ENCODE measurements at regions not wholly inside any gene's neighbourhood (a gene's known extent, or its start where the extent isn't known, plus 50 kb on each side); places are given as distances from the start of the nearest gene placed in this dataset.

- DNase-seq (ENCODE audit: low read depth in 2 of 2), result no peak
- no peak for TF ChIP-seq CTCF (IDR thresholded peaks at IDR 0.05; ENCODE audit: low read depth, low read length)
- no peak overlapping the region for H3K4me3 ChIP-seq (replicated peaks in 1 of 2; ENCODE audit: low read depth in 2 of 2, low read length in 2 of 2)
Observed at GRCh38 chr2:129437725-129438124, 541.7 kb upstream of the RAB6C start.

GRCh38 chr2:129438501-129439057 is 540.9 kb upstream of the RAB6C start:
- no peak overlapping the region for H3K4me3 ChIP-seq (replicated peaks in 1 of 2; ENCODE audit: low read depth in 2 of 2, low read length in 2 of 2)
- TF ChIP-seq CTCF (IDR thresholded peaks at IDR 0.05; ENCODE audit: low read depth, low read length), result no peak
- no peak for DNase-seq (ENCODE audit: low read depth in 2 of 2)

- TF ChIP-seq CTCF (IDR thresholded peaks at IDR 0.05; ENCODE audit: low read depth, low read length), result no peak
- DNase-seq (ENCODE audit: low read depth in 2 of 2), result no peak
- H3K4me3 ChIP-seq (replicated peaks in 1 of 2; ENCODE audit: low read depth in 2 of 2, low read length in 2 of 2), result no peak overlapping the region
Observed at GRCh38 chr2:129439406-129440302, 539.8 kb upstream of the RAB6C start.

GRCh38 chr2:129441610-129442009 is 537.9 kb upstream of the RAB6C start:
- DNase-seq (ENCODE audit: low read depth in 2 of 2), result no peak

DNA sequence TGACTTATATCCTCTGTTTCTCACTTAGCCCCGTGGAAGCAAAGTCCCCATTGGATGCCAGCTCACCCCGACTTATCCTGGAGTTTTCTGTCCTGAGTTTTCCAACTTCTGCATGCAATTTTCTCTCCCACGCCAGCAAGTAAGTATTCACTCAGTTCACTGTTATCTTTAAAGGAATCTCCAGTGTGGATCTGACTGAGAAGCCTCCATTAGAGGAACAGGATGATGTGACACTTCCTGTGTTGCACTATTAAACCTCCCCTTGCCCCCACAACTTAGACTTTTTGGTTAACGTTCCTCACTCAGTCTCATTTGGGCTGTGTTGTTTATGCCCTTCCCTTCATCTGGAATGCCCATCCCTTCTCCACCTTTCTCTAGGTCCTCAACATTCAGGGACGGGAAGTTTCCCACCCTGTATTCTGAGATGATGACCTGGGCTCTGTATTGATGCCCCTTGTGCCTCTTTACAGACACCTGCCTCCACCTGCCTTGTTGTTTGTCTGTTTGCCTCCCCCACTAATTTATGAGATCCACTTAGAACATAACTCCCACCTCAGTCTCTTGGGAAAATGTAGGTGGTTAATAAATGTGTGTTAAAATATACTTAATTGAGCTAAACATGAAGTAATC is 536.1 kb upstream of the RAB6C start:
- no peak for TF ChIP-seq CTCF (IDR thresholded peaks at IDR 0.05; ENCODE audit: low read depth, low read length)
- H3K4me3 ChIP-seq (replicated peaks in 1 of 2; ENCODE audit: low read depth in 2 of 2, low read length in 2 of 2), result no peak overlapping the region
- DNase-seq (ENCODE audit: low read depth in 2 of 2), result no peak

More at GRCh38 chr2:129441610-129442009, 537.9 kb upstream of the RAB6C start:
- H3K4me3 ChIP-seq (replicated peaks in 1 of 2; ENCODE audit: low read depth in 2 of 2, low read length in 2 of 2), result no peak overlapping the region
- no peak for TF ChIP-seq CTCF (IDR thresholded peaks at IDR 0.05; ENCODE audit: low read depth, low read length)

DNA sequence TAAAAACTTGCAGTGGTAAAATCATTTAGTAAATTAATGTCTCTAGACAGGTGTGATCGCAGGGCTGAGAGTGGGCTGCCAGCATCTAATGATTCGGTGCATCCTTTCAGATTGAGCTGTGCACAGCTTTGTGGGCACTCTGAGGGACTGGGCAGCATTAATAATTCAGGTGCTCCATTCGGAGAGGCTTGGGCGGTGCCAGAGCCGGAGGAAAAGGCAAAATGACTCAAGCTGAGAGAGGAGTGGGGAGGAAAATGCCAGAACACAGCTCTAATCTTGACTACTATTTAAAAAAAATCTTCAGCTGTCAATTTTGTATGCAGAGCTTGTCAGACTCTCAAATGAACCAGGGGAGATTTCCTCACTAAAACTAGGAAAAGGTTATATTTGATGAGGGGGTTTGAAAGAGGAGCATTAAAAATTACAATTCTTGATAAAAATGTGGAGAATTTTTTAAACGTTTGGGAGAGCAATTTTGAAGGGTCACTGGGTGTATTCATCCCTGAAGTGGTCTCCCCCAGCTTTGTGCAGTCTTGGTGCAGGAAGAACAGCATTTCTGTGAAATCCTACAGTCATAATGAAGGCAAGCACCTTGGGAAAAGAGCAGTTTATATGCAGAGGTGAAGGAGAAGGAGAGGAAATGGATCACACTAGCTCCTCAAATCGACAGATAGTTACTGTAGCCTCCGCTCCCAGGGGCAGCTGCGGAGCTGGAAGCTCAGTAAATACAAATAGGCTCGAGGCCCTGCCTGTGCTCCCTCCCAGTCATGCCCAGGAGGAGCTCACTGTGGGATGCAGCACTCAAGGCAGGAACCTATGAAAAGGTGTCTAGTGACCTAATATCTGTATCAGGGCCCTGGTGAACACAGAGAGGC is 535.4 kb upstream of the RAB6C start:
- DNase-seq (ENCODE audit: low read depth in 2 of 2), result no peak
- TF ChIP-seq CTCF (IDR thresholded peaks at IDR 0.05; ENCODE audit: low read depth, low read length), result no peak
- no peak overlapping the region for H3K4me3 ChIP-seq (replicated peaks in 1 of 2; ENCODE audit: low read depth in 2 of 2, low read length in 2 of 2)
